ENCODE measurements at regions not wholly inside any gene's neighbourhood (a gene's known extent, or its start where the extent isn't known, plus 50 kb on each side); places are given as distances from the start of the nearest gene placed in this dataset.

- ChIA-PET POLR2A (ENCODE audit: unreplicated experiment) (no interaction called here), CTCF (no interaction called here)
- Histone ChIP-seq H3K4me3 (ENCODE audit: insufficient read depth, low read depth, low read length) (no peak overlapping the region), H3K4ac (ENCODE audit: low read depth, low read length) (no peak overlapping the region), H4K91ac (ENCODE audit: insufficient read depth, low read depth, low read length) (no peak overlapping the region), H2BK20ac (ENCODE audit: low read depth, low read length) (no peak overlapping the region), H3K79me1 (ENCODE audit: low read depth in 1 of 2, low read length in 2 of 2) (no peaks in the 10 kb centered on the region), H3K9me1 (ENCODE audit: insufficient read depth, low read length) (no peaks in the 10 kb centered on the region), H2AK5ac (ENCODE audit: low read depth, low read length) (no peak overlapping the region), H3K4me2 (ENCODE audit: low read depth, low read length) (no peak overlapping the region), H2AK9ac (replicated peaks; ENCODE audit: low read depth, low read length, poor library complexity) (no peak overlapping the region), H4K8ac (ENCODE audit: low read depth in 2 of 2, low read length in 2 of 2) (no peak overlapping the region), H2BK15ac (ENCODE audit: low read depth, low read length) (no peak overlapping the region), H3K14ac (replicated peaks; ENCODE audit: low read depth, low read length) (no peak overlapping the region), H4K20me1 (ENCODE audit: insufficient read depth, low read length) (no peaks in the 10 kb centered on the region), H3K4me1 (ENCODE audit: control insufficient read depth, insufficient read depth, low read length) (no peaks in the 10 kb centered on the region), H3K23ac (ENCODE audit: low read depth, low read length) (no peak overlapping the region), H3K9me3 (ENCODE audit: control insufficient read depth, insufficient read depth, low read length) (peaks cover 60% of the 10 kb centered on the region), H2BK5ac (ENCODE audit: low read depth, low read length, poor library complexity, severe bottlenecking) (no peak overlapping the region), H2AFZ (replicated peaks; ENCODE audit: low read length, poor library complexity) (no peak overlapping the region), H3K18ac (ENCODE audit: low read depth, low read length) (no peak overlapping the region), H4K5ac (ENCODE audit: low read depth, low read length) (no peak overlapping the region), H3K27me3 (ENCODE audit: control insufficient read depth, insufficient read depth, low read length) (no peaks in the 10 kb centered on the region), H3K27ac (ENCODE audit: insufficient read depth, low read length) (no peak overlapping the region), H2BK120ac (ENCODE audit: low read depth, low read length) (no peak overlapping the region), H3K36me3 (ENCODE audit: control insufficient read depth, insufficient read depth, low read length) (no peaks in the 10 kb centered on the region), H3K56ac (ENCODE audit: extremely low read depth, insufficient read depth, low read length) (no peak overlapping the region), H3K9ac (ENCODE audit: low read depth, low read length) (no peak overlapping the region)
- in situ Hi-C loops (cut with MboI; ENCODE audit: low sequenced_read_pairs), result no loop called here
- ATAC-seq (ENCODE audit: low read depth) (no peak), DNase-seq (no peak)
- no TSS peak for BruUV-seq (replicated peaks)
- intact Hi-C loops (cut with micrococcal nuclease), result no loop called here
- dilution Hi-C loops (cut with HindIII; ENCODE audit: low sequenced_read_pairs, unreplicated experiment), result no loop called here
- TF ChIP-seq FOS (IDR thresholded peaks at IDR 0.05; ENCODE audit: low read depth, low read length), result no peak
- no peak for TF ChIP-seq CHD1 (IDR thresholded peaks at IDR 0.05; ENCODE audit: low read depth, low read length)
- no peak for TF ChIP-seq NFE2L2 (IDR thresholded peaks at IDR 0.05; ENCODE audit: low read depth, low read length)
- no peak for TF ChIP-seq ELK1 (IDR thresholded peaks at IDR 0.05; ENCODE audit: borderline replicate concordance, low read depth, low read length)
- no peak for TF ChIP-seq RFX5 (IDR thresholded peaks at IDR 0.05; ENCODE audit: low read depth, low read length)
- 80% methylated on average over 1 of the region's 16 CpGs; no CpG with 5 or more reads in 1 of the 2 experiments for WGBS, 2 experiments (ENCODE audit: extremely low coverage in 2 of 2, insufficient read length in 1 of 2)
Observed at GRCh38 chr11:133714471-133715375, 130.6 kb downstream of the SPATA19 start.
